Colonic mucosa (tissue), 4 donors: ENCODE measurements at regions not wholly inside any gene's neighbourhood (a gene's known extent, or its start where the extent isn't known, plus 50 kb on each side); places are given as distances from the start of the nearest gene placed in this dataset.
A peak's percentile ranks its signal among the peaks of the same experiment; 100 is the strongest.

ENCODE experiments used
- DNase-seq: peaks from one replicate; pipeline ENCODE4 v3.0.0-alpha.2; 2020
- H3K27ac ChIP-seq: fragments of 200-600 bp; one replicate; pipeline ENCODE4 v1.8.0; 2021
- H3K27me3 ChIP-seq: fragments of 200-600 bp; one replicate; pipeline ENCODE4 v1.8.0; 2021
- H3K36me3 ChIP-seq: fragments of 200-600 bp; one replicate; pipeline ENCODE4 v1.8.0; 2021
- H3K4me1 ChIP-seq: fragments of 200-600 bp; one replicate; pipeline ENCODE4 v1.8.0; 2021; ENCODE audit warnings: mild to moderate bottlenecking
- H3K4me3 ChIP-seq: fragments of 200-600 bp; one replicate; pipeline ENCODE4 v1.8.0; 2021
- H3K9ac ChIP-seq, 2 donors: one replicate each; pipeline ENCODE4 v1.7.0; 2013; ENCODE audit warnings: control low read depth in 2 of 2, low read depth in 2 of 2, low read length in 2 of 2
- H3K9me3 ChIP-seq: fragments of 200-600 bp; one replicate; pipeline ENCODE4 v1.8.0; 2021
- CTCF ChIP-seq: fragments of 200-600 bp; IDR thresholded peaks from one replicate; pipeline ENCODE4 v1.8.0; 2022; ENCODE audit warnings: antibody characterized with exemption, mild to moderate bottlenecking
- intact Hi-C: fragments of 100-400 bp; cut with DNase I; formaldehyde crosslinking; loops from one replicate; pipeline ENCODE4 v1.14.1; 2022
- donor health status: healthy.
- donor health status: DM: no; HTN: no; CAD: no.
- donor health status: DM: no; HTN: no; CAD: no.

GRCh38 chr13:105732806-105733529, 802.5 kb downstream of the EFNB2 start:
- H3K27me3 ChIP-seq: no peaks in the 10 kb centered on the region
- DNase-seq: no peak
- no peak overlapping the region for H3K9ac ChIP-seq
- H3K4me1 ChIP-seq: no peaks in the 10 kb centered on the region
- no peaks in the 10 kb centered on the region for H3K9me3 ChIP-seq
- TF ChIP-seq CTCF: no peak
- H3K36me3 ChIP-seq: no peaks in the 10 kb centered on the region
- H3K4me3 ChIP-seq: no peak overlapping the region
- intact Hi-C loops: no loop called here
- H3K27ac ChIP-seq: no peak overlapping the region

GRCh38 chr13:105725887-105726286, 809.6 kb downstream of the EFNB2 start:
- Histone ChIP-seq H3K9ac (no peak overlapping the region), H3K27ac (no peak overlapping the region), H3K9me3 (no peaks in the 10 kb centered on the region), H3K27me3 (no peaks in the 10 kb centered on the region), H3K4me1 (no peaks in the 10 kb centered on the region), H3K4me3 (no peak overlapping the region), H3K36me3 (no peaks in the 10 kb centered on the region)
- intact Hi-C loops: no loop called here
- DNase-seq: no peak
- no peak for TF ChIP-seq CTCF

GRCh38 chr13:105721016-105721415, 814.4 kb downstream of the EFNB2 start:
- Histone ChIP-seq H3K27ac (no peak overlapping the region), H3K9me3 (no peaks in the 10 kb centered on the region), H3K27me3 (no peaks in the 10 kb centered on the region), H3K9ac (no peak overlapping the region), H3K36me3 (no peaks in the 10 kb centered on the region), H3K4me1 (no peaks in the 10 kb centered on the region), H3K4me3 (no peak overlapping the region)
- no peak for DNase-seq
- no peak for TF ChIP-seq CTCF
- intact Hi-C loops: no loop called here

- intact Hi-C loops: no loop called here
- Histone ChIP-seq H3K9ac (no peak overlapping the region), H3K4me1 (no peaks in the 10 kb centered on the region), H3K36me3 (no peaks in the 10 kb centered on the region), H3K9me3 (no peaks in the 10 kb centered on the region), H3K27me3 (no peaks in the 10 kb centered on the region), H3K4me3 (no peak overlapping the region), H3K27ac (no peak overlapping the region)
- no peak for TF ChIP-seq CTCF
- DNase-seq: peak; percentile 34
Observed at GRCh38 chr13:105719859-105720258, 815.6 kb downstream of the EFNB2 start.

- Histone ChIP-seq H3K4me1 (no peaks in the 10 kb centered on the region), H3K4me3 (no peak overlapping the region), H3K36me3 (no peaks in the 10 kb centered on the region), H3K9me3 (no peaks in the 10 kb centered on the region), H3K9ac (no peak overlapping the region), H3K27ac (no peak overlapping the region), H3K27me3 (no peaks in the 10 kb centered on the region)
- intact Hi-C loops: no loop called here
- no peak for DNase-seq
- no peak for TF ChIP-seq CTCF
Observed at GRCh38 chr13:105709181-105709580, 826.3 kb downstream of the EFNB2 start.
